ENCODE measurements at regions not wholly inside any gene's neighbourhood (a gene's known extent, or its start where the extent isn't known, plus 50 kb on each side); places are given as distances from the start of the nearest gene placed in this dataset.
"Not testable (repeated sequence)": the region's sequence is repeated elsewhere in the genome, so short reads cannot be mapped to it uniquely, and the experiment has no call there.

- no peak for DNase-seq (ENCODE audit: low read depth in 4 of 4, low spot score in 2 of 4)
These were observed 62.5 kb upstream of the CHST15 start for GRCh38 chr10:124155781-124156435.

- no peak for DNase-seq (ENCODE audit: low read depth in 4 of 4, low spot score in 2 of 4)
These were observed 59.8 kb upstream of the CHST15 start for GRCh38 chr10:124153023-124153826.

GRCh38 chr10:124152139-124153022, 59.0 kb upstream of the CHST15 start:
- no peak for DNase-seq (ENCODE audit: low read depth in 4 of 4, low spot score in 2 of 4)

- DNase-seq (ENCODE audit: low read depth in 4 of 4, low spot score in 2 of 4), result no peak
These were observed 58.2 kb upstream of the CHST15 start for GRCh38 chr10:124151466-124152095.

- DNase-seq (ENCODE audit: low read depth in 4 of 4, low spot score in 2 of 4), result no peak
These were observed 57.5 kb upstream of the CHST15 start for GRCh38 chr10:124150807-124151417.

GRCh38 chr10:124150189-124150806, 56.9 kb upstream of the CHST15 start:
- no peak for DNase-seq (ENCODE audit: low read depth in 4 of 4, low spot score in 2 of 4)

GRCh38 chr10:124149189-124150042, 56.0 kb upstream of the CHST15 start:
- no peak for DNase-seq (ENCODE audit: low read depth in 4 of 4, low spot score in 2 of 4)

- DNase-seq (ENCODE audit: low read depth in 4 of 4, low spot score in 2 of 4), result not testable (repeated sequence)
These were observed 55.3 kb upstream of the CHST15 start for GRCh38 chr10:124148509-124149188.

GRCh38 chr10:124146483-124146882, 53.1 kb upstream of the CHST15 start:
- no peak for DNase-seq (ENCODE audit: low read depth in 4 of 4, low spot score in 2 of 4)

GRCh38 chr10:124145109-124145870, 51.9 kb upstream of the CHST15 start:
- no peak for DNase-seq (ENCODE audit: low read depth in 4 of 4, low spot score in 2 of 4)

- DNase-seq (ENCODE audit: low read depth in 4 of 4, low spot score in 2 of 4), result no peak
These were observed 51.1 kb upstream of the CHST15 start for GRCh38 chr10:124144536-124144935.

- no peak for DNase-seq (ENCODE audit: low read depth in 4 of 4, low spot score in 2 of 4)
These were observed 50.3 kb upstream of the CHST15 start for GRCh38 chr10:124143721-124144120.
